Activated CD4-positive, alpha-beta T cell treated with anti-CD3 and anti-CD28 coated beads for 24 hours (primary cell): ENCODE measurements at regions not wholly inside any gene's neighbourhood (a gene's known extent, or its start where the extent isn't known, plus 50 kb on each side); places are given as distances from the start of the nearest gene placed in this dataset.
"Not testable (repeated sequence)": the region's sequence is repeated elsewhere in the genome, so short reads cannot be mapped to it uniquely, and the experiment has no call there.

ENCODE experiments used
- DNase-seq, 2 donors: peaks; one replicate each; pipeline ENCODE4 v3.0.0-alpha.2; 2020; ENCODE audit warnings: low read depth in 2 of 2

- not testable (repeated sequence) for DNase-seq
These were observed 429.6 kb downstream of the DIRAS2 start for GRCh38 chr9:90213045-90213444.

GRCh38 chr9:90219548-90220118 lies 423.0 kb downstream of the DIRAS2 start:
- peak in 1 of 2 donors; percentile 15 for DNase-seq

GRCh38 chr9:90221899-90222298 lies 420.7 kb downstream of the DIRAS2 start:
- not testable (repeated sequence) for DNase-seq

GRCh38 chr9:90226839-90227338 lies 415.7 kb downstream of the DIRAS2 start:
- peak; percentile 38 to 41 for DNase-seq

GRCh38 chr9:90233081-90233480 lies 409.5 kb downstream of the DIRAS2 start:
- not testable (repeated sequence) for DNase-seq

- DNase-seq: no peak
These were observed 402.1 kb downstream of the DIRAS2 start for GRCh38 chr9:90240541-90240940.

- no peak for DNase-seq
These were observed 397.0 kb downstream of the DIRAS2 start for GRCh38 chr9:90245661-90246060.

GRCh38 chr9:90249094-90249493 lies 393.5 kb downstream of the DIRAS2 start:
- no peak for DNase-seq

- no peak for DNase-seq
These were observed 391.3 kb downstream of the DIRAS2 start for GRCh38 chr9:90251316-90251715.

- no peak for DNase-seq
These were observed 386.3 kb downstream of the DIRAS2 start for GRCh38 chr9:90256345-90256744.

GRCh38 chr9:90259311-90260246 lies 383.0 kb downstream of the DIRAS2 start:
- DNase-seq: no peak

- DNase-seq: no peak
These were observed 380.9 kb downstream of the DIRAS2 start for GRCh38 chr9:90261698-90262097.

GRCh38 chr9:90268613-90269012 lies 374.0 kb downstream of the DIRAS2 start:
- DNase-seq: no peak

- DNase-seq: no peak
These were observed 370.9 kb downstream of the DIRAS2 start for GRCh38 chr9:90271707-90272106.

GRCh38 chr9:90274725-90275124 lies 367.9 kb downstream of the DIRAS2 start:
- no peak for DNase-seq

- DNase-seq: no peak
These were observed 356.7 kb downstream of the DIRAS2 start for GRCh38 chr9:90285946-90286345.

GRCh38 chr9:90287567-90288274 lies 354.9 kb downstream of the DIRAS2 start:
- no peak for DNase-seq

GRCh38 chr9:90288275-90288639 lies 354.4 kb downstream of the DIRAS2 start:
- DNase-seq: no peak

GRCh38 chr9:90290716-90291485 lies 351.7 kb downstream of the DIRAS2 start:
- DNase-seq: no peak

- DNase-seq: no peak
These were observed 346.1 kb downstream of the DIRAS2 start for GRCh38 chr9:90296539-90296938.

GRCh38 chr9:90299968-90300367 lies 342.7 kb downstream of the DIRAS2 start:
- no peak for DNase-seq
